ENCODE measurements at regions not wholly inside any gene's neighbourhood (a gene's known extent, or its start where the extent isn't known, plus 50 kb on each side); places are given as distances from the start of the nearest gene placed in this dataset.

DNA sequence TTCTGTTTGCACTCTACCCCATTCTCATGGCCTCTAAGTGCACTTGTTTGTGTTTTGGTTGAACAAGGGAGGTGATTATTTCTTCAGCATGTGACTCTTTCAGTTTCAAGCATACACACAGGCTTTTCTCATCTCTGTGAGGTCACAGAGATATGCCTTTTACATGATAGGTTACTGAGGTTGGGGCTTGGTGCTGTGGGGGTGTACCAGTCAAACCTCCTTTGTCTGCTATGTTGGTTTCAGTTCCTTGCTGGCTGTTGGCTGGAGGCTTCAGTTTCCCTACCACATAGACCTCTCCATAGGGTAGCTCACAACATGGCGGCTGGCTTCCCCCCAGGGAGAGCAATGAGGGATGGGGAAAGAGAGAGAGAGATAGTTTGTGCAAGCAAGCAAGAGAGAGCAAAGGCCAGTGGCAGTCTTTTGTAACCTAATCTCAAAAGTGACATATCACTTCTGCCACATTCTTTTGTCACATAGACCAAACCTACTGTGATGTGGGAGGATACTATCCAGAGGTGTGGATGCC, 96.7 kb upstream of the SEMA6A start:
- Mint-ChIP-seq H3K27me3 (ENCODE audit: low read depth in 2 of 2) (no peaks in the 10 kb centered on the region), H3K9me3 (no peaks in the 10 kb centered on the region), H3K4me1 (no peaks in the 10 kb centered on the region), H3K27ac (no peak overlapping the region), H3K4me3 (no peak overlapping the region), H3K36me3 (no peaks in the 10 kb centered on the region)
- no peak for DNase-seq
- intact Hi-C loops (cut with micrococcal nuclease): no loop called here
- no peaks in the 10 kb centered on the region for H3K36me3 ChIP-seq (ENCODE audit: control insufficient read depth, insufficient read depth, low read length)
- no peaks in the 10 kb centered on the region for H3K4me1 ChIP-seq (ENCODE audit: control insufficient read depth, insufficient read depth, low read length)
- ATAC-seq: no peak
- H3K27ac ChIP-seq (ENCODE audit: low read length): no peak overlapping the region
- no peaks in the 10 kb centered on the region for H3K9me3 ChIP-seq (ENCODE audit: control insufficient read depth, insufficient read depth, low read length)
- no peak overlapping the region for H3K4me3 ChIP-seq (ENCODE audit: low read length)
- no CpG with 5 or more reads among the region's 1 CpG for WGBS (ENCODE audit: insufficient coverage)
- H3K27me3 ChIP-seq (ENCODE audit: control insufficient read depth, insufficient read depth, low read length): no peaks in the 10 kb centered on the region
- TF ChIP-seq, protein P1, sequence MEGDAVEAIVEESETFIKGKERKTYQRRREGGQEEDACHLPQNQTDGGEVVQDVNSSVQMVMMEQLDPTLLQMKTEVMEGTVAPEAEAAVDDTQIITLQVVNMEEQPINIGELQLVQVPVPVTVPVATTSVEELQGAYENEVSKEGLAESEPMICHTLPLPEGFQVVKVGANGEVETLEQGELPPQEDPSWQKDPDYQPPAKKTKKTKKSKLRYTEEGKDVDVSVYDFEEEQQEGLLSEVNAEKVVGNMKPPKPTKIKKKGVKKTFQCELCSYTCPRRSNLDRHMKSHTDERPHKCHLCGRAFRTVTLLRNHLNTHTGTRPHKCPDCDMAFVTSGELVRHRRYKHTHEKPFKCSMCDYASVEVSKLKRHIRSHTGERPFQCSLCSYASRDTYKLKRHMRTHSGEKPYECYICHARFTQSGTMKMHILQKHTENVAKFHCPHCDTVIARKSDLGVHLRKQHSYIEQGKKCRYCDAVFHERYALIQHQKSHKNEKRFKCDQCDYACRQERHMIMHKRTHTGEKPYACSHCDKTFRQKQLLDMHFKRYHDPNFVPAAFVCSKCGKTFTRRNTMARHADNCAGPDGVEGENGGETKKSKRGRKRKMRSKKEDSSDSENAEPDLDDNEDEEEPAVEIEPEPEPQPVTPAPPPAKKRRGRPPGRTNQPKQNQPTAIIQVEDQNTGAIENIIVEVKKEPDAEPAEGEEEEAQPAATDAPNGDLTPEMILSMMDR (IDR thresholded peaks at IDR 0.05): no peak

DNA sequence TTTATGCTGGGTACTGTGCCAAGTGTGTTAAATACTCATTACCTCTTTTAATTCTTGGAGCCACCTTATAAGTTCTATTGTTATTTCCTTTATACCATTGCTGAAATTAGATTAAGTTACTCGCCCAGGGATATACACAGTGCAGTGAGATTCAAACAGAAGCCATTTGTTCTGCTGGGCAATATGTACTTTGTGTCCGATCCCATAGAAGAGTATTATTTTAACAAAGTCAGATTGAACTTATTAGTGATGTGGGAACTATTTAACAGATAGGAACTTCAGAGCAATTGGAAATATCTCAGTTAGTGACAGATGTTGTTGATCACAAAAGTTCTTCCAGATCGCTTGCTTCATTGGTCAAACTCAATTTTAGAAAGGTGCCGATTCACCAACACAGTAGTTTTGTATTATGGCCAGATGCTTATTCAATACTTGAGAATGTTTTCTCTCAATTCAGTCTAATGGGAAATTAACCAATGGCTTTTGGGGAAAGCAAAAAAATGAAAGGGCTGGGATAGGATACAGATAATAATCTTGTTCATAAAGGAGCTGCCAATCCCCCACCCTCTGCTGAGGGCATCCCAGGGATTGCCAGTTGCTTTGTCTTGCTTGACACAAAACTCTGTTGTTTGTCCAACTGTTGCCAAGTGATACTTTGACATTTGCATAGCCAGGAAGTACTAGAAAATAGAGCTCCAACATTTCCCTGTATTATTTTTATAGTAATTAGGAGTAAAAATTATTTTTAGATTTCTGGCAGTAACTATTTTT, 94.8 kb upstream of the SEMA6A start:
- Histone ChIP-seq H3K9me3 (ENCODE audit: control insufficient read depth, insufficient read depth, low read length) (no peaks in the 10 kb centered on the region), H3K27ac (ENCODE audit: low read length) (no peak overlapping the region), H3K27me3 (ENCODE audit: control insufficient read depth, insufficient read depth, low read length) (no peaks in the 10 kb centered on the region), H3K4me1 (ENCODE audit: control insufficient read depth, insufficient read depth, low read length) (no peaks in the 10 kb centered on the region), H3K36me3 (ENCODE audit: control insufficient read depth, insufficient read depth, low read length) (no peaks in the 10 kb centered on the region), H3K4me3 (ENCODE audit: low read length) (no peak overlapping the region)
- no peak for ATAC-seq
- Mint-ChIP-seq H3K27ac (no peak overlapping the region), H3K36me3 (no peaks in the 10 kb centered on the region), H3K4me1 (no peaks in the 10 kb centered on the region), H3K9me3 (peaks cover 4 to 5% of the 10 kb centered on the region in 2 donors), H3K27me3 (ENCODE audit: low read depth in 2 of 2) (no peaks in the 10 kb centered on the region), H3K4me3 (no peak overlapping the region)
- 91% methylated on average over 4 of the region's 4 CpGs for WGBS (ENCODE audit: insufficient coverage)
- no peak for DNase-seq
- TF ChIP-seq, protein P1 (IDR thresholded peaks at IDR 0.05): no peak
- intact Hi-C loops (cut with micrococcal nuclease): no loop called here

DNA sequence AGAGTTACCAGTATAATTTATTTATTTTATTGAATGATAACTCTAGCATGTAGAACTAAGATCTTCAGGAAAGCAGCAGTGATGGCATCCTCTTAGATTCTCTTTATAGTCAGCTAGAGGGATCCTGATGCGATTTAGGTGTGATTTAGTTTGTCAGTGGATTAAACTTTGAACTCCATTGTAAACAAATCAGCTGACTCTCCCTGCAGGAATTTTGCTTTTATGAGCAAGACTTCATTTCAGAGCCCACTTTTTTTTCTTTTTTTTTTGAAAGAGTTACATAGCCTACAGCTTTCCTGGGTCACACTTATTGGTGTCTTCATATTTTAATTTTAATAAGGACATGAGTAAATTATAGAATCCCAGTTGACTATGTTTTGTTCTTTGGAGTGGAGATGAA, 93.8 kb upstream of the SEMA6A start:
- DNase-seq: no peak

More for the DNA sequence above, 93.8 kb upstream of the SEMA6A start:
- Histone ChIP-seq H3K27me3 (ENCODE audit: control insufficient read depth, insufficient read depth, low read length) (no peaks in the 10 kb centered on the region), H3K36me3 (ENCODE audit: control insufficient read depth, insufficient read depth, low read length) (no peaks in the 10 kb centered on the region), H3K4me1 (ENCODE audit: control insufficient read depth, insufficient read depth, low read length) (no peaks in the 10 kb centered on the region), H3K4me3 (ENCODE audit: low read length) (no peak overlapping the region), H3K9me3 (ENCODE audit: control insufficient read depth, insufficient read depth, low read length) (no peaks in the 10 kb centered on the region), H3K27ac (ENCODE audit: low read length) (no peak overlapping the region)
- H3K4me1 Mint-ChIP-seq: no peaks in the 10 kb centered on the region
- H3K4me3 Mint-ChIP-seq: no peak overlapping the region
- TF ChIP-seq, protein P1 (IDR thresholded peaks at IDR 0.05): no peak
- peaks cover 5 to 8% of the 10 kb centered on the region in 2 donors for H3K9me3 Mint-ChIP-seq
- H3K27me3 Mint-ChIP-seq (ENCODE audit: low read depth in 2 of 2): no peaks in the 10 kb centered on the region
- intact Hi-C loops (cut with micrococcal nuclease): no loop called here
- 82% methylated on average over 1 of the region's 1 CpG for WGBS (ENCODE audit: insufficient coverage)
- ATAC-seq: no peak
- no peak overlapping the region for H3K27ac Mint-ChIP-seq
- no peaks in the 10 kb centered on the region for H3K36me3 Mint-ChIP-seq
